ENCODE measurements at regions not wholly inside any gene's neighbourhood (a gene's known extent, or its start where the extent isn't known, plus 50 kb on each side); places are given as distances from the start of the nearest gene placed in this dataset.

- no peak for TF ChIP-seq EZH2 (IDR thresholded peaks at IDR 0.05; ENCODE audit: insufficient read depth, poor library complexity, severe bottlenecking)
- TF ChIP-seq EZH2phosphoT487 (IDR thresholded peaks at IDR 0.05; ENCODE audit: insufficient read depth, low read depth) = no peak
These were observed 252.9 kb upstream of the MAN1A1 start for GRCh38 chr6:119602215-119603178.
